HAP-1 (cell line): ENCODE measurements at regions not wholly inside any gene's neighbourhood (a gene's known extent, or its start where the extent isn't known, plus 50 kb on each side); places are given as distances from the start of the nearest gene placed in this dataset.

Source experiments
- DNase-seq, 2 experiments: peaks; one replicate each; pipeline ENCODE4 v3.0.0-alpha.2; 2016 to 2020; ENCODE audit warnings: low spot score in 2 of 2
- H3K27me3 ChIP-seq: fragments of 250-450 bp; sonication (Bioruptor Pico); 2 replicates; pipeline ENCODE4 v1.5.1; 2020; ENCODE audit warnings: low read depth, mild to moderate bottlenecking, moderate library complexity
- H3K36me3 ChIP-seq: fragments of 250-450 bp; sonication (Bioruptor Pico); replicated peaks from 2 replicates; pipeline ENCODE4 v1.5.1; 2020; ENCODE audit warnings: mild to moderate bottlenecking
- H3K4me1 ChIP-seq: fragments of 250-450 bp; sonication (Bioruptor Pico); 2 replicates; pipeline ENCODE4 v1.5.1; 2020; ENCODE audit warnings: mild to moderate bottlenecking
- H3K4me3 ChIP-seq: fragments of 250-450 bp; sonication (Bioruptor Pico); 2 replicates; pipeline ENCODE4 v1.5.1; 2020; ENCODE audit warnings: mild to moderate bottlenecking, moderate library complexity
- H3K9me3 ChIP-seq: fragments of 250-450 bp; sonication (Bioruptor Pico); 2 replicates; pipeline ENCODE4 v1.5.1; 2020; ENCODE audit warnings: mild to moderate bottlenecking, moderate library complexity
- in situ Hi-C: fragments of 300-500 bp; cut with MboI; formaldehyde crosslinking; loops from 3 replicates; pipeline ENCODE4 v1.14.3; 2020; ENCODE audit warnings: low sequenced_read_pairs, inconsistent platforms, mixed read lengths

DNA sequence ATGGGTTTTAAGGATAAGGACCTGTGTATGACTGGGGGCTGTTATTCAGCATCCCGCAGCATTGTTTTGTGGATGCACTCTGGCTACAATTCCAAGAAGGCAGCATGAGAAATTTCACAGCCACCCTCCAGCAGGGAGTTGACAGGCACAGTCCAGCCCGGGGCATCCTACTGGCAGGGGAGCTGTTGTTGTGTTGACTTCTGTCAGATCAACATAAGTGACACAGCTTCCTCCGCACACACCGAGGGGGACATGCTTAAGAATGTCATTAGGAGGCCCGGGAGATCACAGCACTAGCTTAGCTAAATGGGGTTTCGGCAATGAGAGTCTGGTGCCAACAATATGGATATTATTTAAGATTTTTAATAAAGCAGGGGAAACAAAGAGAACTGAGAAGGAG, 326.5 kb downstream of the ASMT start:
- H3K4me3 ChIP-seq = no peak overlapping the region
- H3K27me3 ChIP-seq = no peaks in the 10 kb centered on the region
- in situ Hi-C loops = no loop called here
- DNase-seq = no peak
- no peaks in the 10 kb centered on the region for H3K9me3 ChIP-seq
- no peaks in the 10 kb centered on the region for H3K4me1 ChIP-seq
- no peaks in the 10 kb centered on the region for H3K36me3 ChIP-seq

DNA sequence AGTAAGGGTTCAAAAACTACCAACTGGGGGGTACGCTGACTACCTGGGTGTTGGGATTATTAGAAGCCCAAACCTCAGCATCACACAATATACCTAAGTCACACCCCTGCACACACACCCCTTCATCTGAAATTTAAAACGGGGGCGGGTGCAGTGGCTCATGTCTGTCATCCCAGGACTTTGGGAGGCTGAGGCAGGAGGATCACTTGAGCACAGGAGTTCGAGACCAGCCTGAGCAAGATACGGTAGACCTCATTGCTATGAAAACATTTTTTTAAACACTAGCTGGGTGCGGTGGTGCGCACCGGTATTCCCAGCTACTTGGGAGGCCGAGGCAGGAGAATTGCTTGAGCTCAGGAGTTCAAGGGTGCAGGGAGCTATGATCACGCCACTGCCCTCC, 331.0 kb downstream of the ASMT start:
- no peaks in the 10 kb centered on the region for H3K36me3 ChIP-seq
- H3K9me3 ChIP-seq = no peaks in the 10 kb centered on the region
- DNase-seq = no peak
- in situ Hi-C loops = no loop called here
- H3K27me3 ChIP-seq = no peaks in the 10 kb centered on the region
- no peak overlapping the region for H3K4me3 ChIP-seq
- no peaks in the 10 kb centered on the region for H3K4me1 ChIP-seq

DNA sequence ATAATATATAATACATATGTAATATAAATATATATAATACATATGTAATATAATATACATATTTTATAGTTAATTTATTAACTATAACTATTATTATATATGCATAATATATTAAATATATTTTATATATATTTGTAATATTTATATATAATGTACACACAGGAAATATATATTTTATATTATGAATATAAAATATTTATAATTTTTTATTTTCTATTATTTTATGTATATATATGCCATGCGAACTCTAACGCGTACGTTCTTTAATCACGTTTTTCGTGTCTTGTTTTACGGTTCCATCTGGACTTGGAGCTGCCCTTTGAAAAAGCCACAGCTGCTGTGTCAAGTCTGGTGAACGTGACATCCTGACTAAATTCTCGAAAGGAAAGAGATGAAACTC, 332.1 kb downstream of the ASMT start:
- Histone ChIP-seq H3K9me3 (no peaks in the 10 kb centered on the region), H3K36me3 (no peaks in the 10 kb centered on the region), H3K27me3 (no peaks in the 10 kb centered on the region), H3K4me3 (no peak overlapping the region), H3K4me1 (no peaks in the 10 kb centered on the region)
- no peak for DNase-seq
- in situ Hi-C loops = no loop called here
